ENCODE measurements at regions not wholly inside any gene's neighbourhood (a gene's known extent, or its start where the extent isn't known, plus 50 kb on each side); places are given as distances from the start of the nearest gene placed in this dataset.

DNA sequence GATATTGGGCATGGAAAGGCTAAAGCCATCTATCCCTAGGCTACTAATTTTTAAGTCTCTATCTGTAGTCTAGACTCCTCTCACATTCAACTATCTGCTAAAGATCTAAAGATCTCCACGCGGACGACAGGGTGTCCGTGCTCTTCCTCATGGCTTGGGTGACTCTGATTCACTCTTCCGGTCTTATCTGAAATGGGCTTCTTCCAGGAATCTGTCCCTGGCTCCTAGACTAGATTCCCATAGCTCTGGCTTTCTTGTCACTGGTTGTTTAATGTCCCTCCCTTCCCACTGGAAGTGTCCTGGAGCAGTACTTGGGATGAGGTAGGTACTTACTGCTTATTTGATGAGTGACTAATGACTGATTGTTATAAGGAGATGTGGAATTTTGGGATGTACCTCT, 62.0 kb upstream of the PODXL start:
- no peak for DNase-seq (ENCODE audit: extremely low spot score)
- ChIA-PET POLR2A (no interaction called here), CTCF (no interaction called here)
- TF ChIP-seq NFRKB (IDR thresholded peaks at IDR 0.05) (no peak), FOXK2 (IDR thresholded peaks at IDR 0.05) (no peak), SUZ12 (IDR thresholded peaks at IDR 0.05) (no peak), ZNF384 (IDR thresholded peaks at IDR 0.05) (no peak), TARDBP (IDR thresholded peaks at IDR 0.05) (no peak), ELF4 (IDR thresholded peaks at IDR 0.05) (no peak), FOXA1 (IDR thresholded peaks at IDR 0.05) (no peak), CTBP1 (IDR thresholded peaks at IDR 0.05; ENCODE audit: borderline replicate concordance) (no peak), BHLHE40 (IDR thresholded peaks at IDR 0.05; ENCODE audit: borderline replicate concordance) (no peak), L3MBTL2 (conservative IDR thresholded peaks at IDR 0.05) (no peak), ARNT (IDR thresholded peaks at IDR 0.05) (no peak), SP1 (IDR thresholded peaks at IDR 0.05) (no peak), LEF1 (IDR thresholded peaks at IDR 0.05; ENCODE audit: borderline replicate concordance) (no peak), FOXM1 (IDR thresholded peaks at IDR 0.05; ENCODE audit: borderline replicate concordance) (no peak), HDGF (IDR thresholded peaks at IDR 0.05; ENCODE audit: borderline replicate concordance) (no peak)
- TF ChIP-seq, protein P1, sequence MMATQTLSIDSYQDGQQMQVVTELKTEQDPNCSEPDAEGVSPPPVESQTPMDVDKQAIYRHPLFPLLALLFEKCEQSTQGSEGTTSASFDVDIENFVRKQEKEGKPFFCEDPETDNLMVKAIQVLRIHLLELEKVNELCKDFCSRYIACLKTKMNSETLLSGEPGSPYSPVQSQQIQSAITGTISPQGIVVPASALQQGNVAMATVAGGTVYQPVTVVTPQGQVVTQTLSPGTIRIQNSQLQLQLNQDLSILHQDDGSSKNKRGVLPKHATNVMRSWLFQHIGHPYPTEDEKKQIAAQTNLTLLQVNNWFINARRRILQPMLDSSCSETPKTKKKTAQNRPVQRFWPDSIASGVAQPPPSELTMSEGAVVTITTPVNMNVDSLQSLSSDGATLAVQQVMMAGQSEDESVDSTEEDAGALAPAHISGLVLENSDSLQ (IDR thresholded peaks at IDR 0.05), result no peak

DNA sequence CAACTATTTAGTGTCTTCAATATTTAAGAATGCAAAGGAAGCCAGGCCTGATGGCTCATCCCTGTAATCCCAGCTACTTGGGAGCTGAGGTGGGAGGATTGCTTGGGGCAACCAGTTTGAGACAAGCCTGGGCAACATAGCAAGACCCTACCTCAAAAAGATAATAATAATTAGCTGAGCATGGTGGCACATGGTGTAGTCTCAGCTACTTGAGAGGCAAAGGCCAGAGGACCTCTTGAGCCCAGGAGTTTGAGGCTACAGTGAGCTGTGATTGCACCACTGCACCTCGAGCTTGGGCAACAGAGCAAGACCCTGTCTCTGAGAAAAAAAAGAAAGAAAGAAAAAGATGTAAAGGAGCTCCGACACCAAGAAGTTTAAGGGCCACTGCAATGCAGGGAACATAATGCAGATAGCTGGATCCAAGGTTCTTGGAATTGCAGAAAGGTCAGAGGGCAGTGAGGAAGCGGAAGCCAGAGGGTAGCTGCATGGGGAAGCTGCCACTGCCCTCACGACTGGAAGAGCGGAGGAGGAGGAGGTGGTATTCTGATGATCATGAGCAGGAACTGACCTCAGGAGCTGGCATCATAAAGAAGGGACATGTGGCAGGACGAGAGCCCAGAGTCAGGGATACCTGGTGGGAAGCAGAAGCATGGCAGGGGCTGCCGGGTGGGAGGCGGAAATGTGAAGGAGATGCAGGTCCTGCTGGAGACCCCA, 60.2 kb upstream of the PODXL start:
- POLR2A ChIA-PET, result no interaction called here
- no peak for TF ChIP-seq FOXM1 (IDR thresholded peaks at IDR 0.05; ENCODE audit: borderline replicate concordance)
- TF ChIP-seq FOXK2 (IDR thresholded peaks at IDR 0.05), result no peak
- TF ChIP-seq SP1 (IDR thresholded peaks at IDR 0.05), result no peak
- no peak for TF ChIP-seq ELF4 (IDR thresholded peaks at IDR 0.05)
- TF ChIP-seq LEF1 (IDR thresholded peaks at IDR 0.05; ENCODE audit: borderline replicate concordance), result no peak
- TF ChIP-seq L3MBTL2 (conservative IDR thresholded peaks at IDR 0.05), result no peak
- TF ChIP-seq FOXA1 (IDR thresholded peaks at IDR 0.05), result no peak
- TF ChIP-seq, protein P1 (IDR thresholded peaks at IDR 0.05), result no peak
- no peak for TF ChIP-seq CTBP1 (IDR thresholded peaks at IDR 0.05; ENCODE audit: borderline replicate concordance)
- TF ChIP-seq SUZ12 (IDR thresholded peaks at IDR 0.05), result no peak
- no peak for TF ChIP-seq NFRKB (IDR thresholded peaks at IDR 0.05)
- TF ChIP-seq HDGF (IDR thresholded peaks at IDR 0.05; ENCODE audit: borderline replicate concordance), result no peak
- TF ChIP-seq TARDBP (IDR thresholded peaks at IDR 0.05), result no peak
- CTCF ChIA-PET, result interaction anchor here (1.4 kb wide), 1 partner anchor 70 kb away, joined by 3 read pairs; no protein-coding TSS in a partner anchor
- DNase-seq (ENCODE audit: extremely low spot score), result no peak

DNA sequence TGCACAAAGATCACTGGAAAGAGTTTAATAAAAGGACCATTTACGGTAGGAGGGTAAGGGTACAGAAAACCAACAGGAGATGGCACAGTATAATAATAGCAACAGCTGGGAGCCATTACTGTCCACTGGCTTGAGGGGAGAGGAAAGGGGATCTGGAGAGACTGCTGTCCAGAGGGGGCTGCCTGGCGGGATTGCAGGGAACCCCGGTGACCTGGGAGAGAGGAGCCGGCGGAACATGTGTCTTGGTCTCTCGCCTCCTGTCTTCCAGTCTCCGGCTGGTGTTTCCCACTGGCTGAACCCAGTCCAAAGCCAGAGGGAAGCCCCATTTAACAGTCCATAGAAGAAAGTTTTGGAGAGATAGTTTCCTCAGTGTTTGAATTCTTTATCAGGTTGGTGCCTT, 57.5 kb upstream of the PODXL start:
- TF ChIP-seq, protein P1 (IDR thresholded peaks at IDR 0.05), result no peak
- no peak for TF ChIP-seq ZNF384 (IDR thresholded peaks at IDR 0.05)
- no peak for TF ChIP-seq HDGF (IDR thresholded peaks at IDR 0.05; ENCODE audit: borderline replicate concordance)
- no peak for TF ChIP-seq TARDBP (IDR thresholded peaks at IDR 0.05)
- TF ChIP-seq FOXK2 (IDR thresholded peaks at IDR 0.05), result no peak
- no peak for TF ChIP-seq ARNT (IDR thresholded peaks at IDR 0.05)
- TF ChIP-seq L3MBTL2 (conservative IDR thresholded peaks at IDR 0.05), result no peak
- no peak for TF ChIP-seq LEF1 (IDR thresholded peaks at IDR 0.05; ENCODE audit: borderline replicate concordance)
- no peak for TF ChIP-seq CTBP1 (IDR thresholded peaks at IDR 0.05; ENCODE audit: borderline replicate concordance)
- TF ChIP-seq SUZ12 (IDR thresholded peaks at IDR 0.05), result no peak
- TF ChIP-seq BHLHE40 (IDR thresholded peaks at IDR 0.05; ENCODE audit: borderline replicate concordance), result no peak
- TF ChIP-seq NFRKB (IDR thresholded peaks at IDR 0.05), result no peak
- TF ChIP-seq FOXA1 (IDR thresholded peaks at IDR 0.05), result no peak
- ChIA-PET CTCF (no interaction called here), POLR2A (no interaction called here)
- DNase-seq (ENCODE audit: extremely low spot score), result no peak

- CTCF ChIA-PET, result no interaction called here
- no peak for DNase-seq (ENCODE audit: extremely low spot score)
- POLR2A ChIA-PET, result no interaction called here
- TF ChIP-seq ZNF384 (IDR thresholded peaks at IDR 0.05), result no peak
- TF ChIP-seq BHLHE40 (IDR thresholded peaks at IDR 0.05; ENCODE audit: borderline replicate concordance), result no peak
- TF ChIP-seq SUZ12 (IDR thresholded peaks at IDR 0.05), result no peak
- TF ChIP-seq L3MBTL2 (conservative IDR thresholded peaks at IDR 0.05), result no peak
- no peak for TF ChIP-seq FOXM1 (IDR thresholded peaks at IDR 0.05; ENCODE audit: borderline replicate concordance)
- TF ChIP-seq LEF1 (IDR thresholded peaks at IDR 0.05; ENCODE audit: borderline replicate concordance), result no peak
- no peak for TF ChIP-seq HDGF (IDR thresholded peaks at IDR 0.05; ENCODE audit: borderline replicate concordance)
- TF ChIP-seq ARNT (IDR thresholded peaks at IDR 0.05), result no peak
- TF ChIP-seq CTBP1 (IDR thresholded peaks at IDR 0.05; ENCODE audit: borderline replicate concordance), result no peak
- TF ChIP-seq TARDBP (IDR thresholded peaks at IDR 0.05), result no peak
- no peak for TF ChIP-seq FOXA1 (IDR thresholded peaks at IDR 0.05)
- TF ChIP-seq ELF4 (IDR thresholded peaks at IDR 0.05), result no peak
- no peak for TF ChIP-seq SP1 (IDR thresholded peaks at IDR 0.05)
- no peak for TF ChIP-seq FOXK2 (IDR thresholded peaks at IDR 0.05)
- TF ChIP-seq NFRKB (IDR thresholded peaks at IDR 0.05), result no peak
- TF ChIP-seq, protein P1 (IDR thresholded peaks at IDR 0.05), result no peak
Observed at GRCh38 chr7:131610007-131610406, 53.6 kb upstream of the PODXL start.

DNA sequence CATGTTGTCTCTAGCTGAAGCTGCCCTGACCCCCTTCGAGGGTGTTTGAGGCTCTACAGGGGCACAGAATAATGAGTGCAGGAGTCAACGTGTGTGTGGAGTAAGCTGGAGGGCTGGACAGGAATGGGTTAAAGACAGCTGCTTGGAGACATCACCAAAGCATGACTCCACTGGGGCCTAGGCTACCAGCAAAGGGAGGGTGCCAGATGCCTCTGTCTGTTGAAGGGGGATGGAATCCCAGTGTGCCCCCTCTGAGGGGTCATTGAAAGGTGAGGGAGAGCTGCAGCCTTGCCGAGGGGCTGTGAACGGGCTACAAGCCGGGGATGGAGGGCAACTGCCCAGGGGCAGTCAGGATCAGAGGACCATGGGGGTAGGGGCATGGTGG, 51.7 kb upstream of the PODXL start:
- ChIA-PET CTCF (no interaction called here), POLR2A (no interaction called here)
- TF ChIP-seq ARNT (IDR thresholded peaks at IDR 0.05), result no peak
- DNase-seq (ENCODE audit: extremely low spot score), result no peak
